AG08395 (cell line): ENCODE measurements at regions not wholly inside any gene's neighbourhood (a gene's known extent, or its start where the extent isn't known, plus 50 kb on each side); places are given as distances from the start of the nearest gene placed in this dataset.

Experiments
- DNase-seq: peaks from one replicate; pipeline ENCODE4 v3.0.0; 2012; ENCODE audit warnings: mixed read lengths, low spot score

- DNase-seq: no peak
Observed at GRCh38 chr5:173689737-173690360, 73.4 kb upstream of the BOD1 start.

DNA sequence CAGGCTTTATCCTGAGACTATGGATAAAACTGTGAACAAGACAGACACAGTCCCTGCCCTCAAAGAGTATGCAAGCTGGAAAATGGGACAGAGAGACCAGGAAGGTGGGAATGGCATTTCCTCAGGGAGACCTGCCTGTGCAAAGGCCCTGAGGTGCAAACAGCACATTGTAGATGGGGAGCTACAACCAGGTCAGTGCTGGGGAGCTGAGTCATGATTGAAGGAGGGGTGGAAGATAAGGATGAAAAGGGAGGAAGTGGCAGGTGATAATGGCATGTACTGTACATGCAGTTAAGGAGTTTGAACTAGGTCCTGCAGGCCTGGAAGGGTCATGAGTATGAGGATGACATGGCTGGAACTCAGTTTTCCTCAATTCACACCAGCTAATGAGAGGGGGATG, 75.5 kb upstream of the BOD1 start:
- DNase-seq: no peak

DNA sequence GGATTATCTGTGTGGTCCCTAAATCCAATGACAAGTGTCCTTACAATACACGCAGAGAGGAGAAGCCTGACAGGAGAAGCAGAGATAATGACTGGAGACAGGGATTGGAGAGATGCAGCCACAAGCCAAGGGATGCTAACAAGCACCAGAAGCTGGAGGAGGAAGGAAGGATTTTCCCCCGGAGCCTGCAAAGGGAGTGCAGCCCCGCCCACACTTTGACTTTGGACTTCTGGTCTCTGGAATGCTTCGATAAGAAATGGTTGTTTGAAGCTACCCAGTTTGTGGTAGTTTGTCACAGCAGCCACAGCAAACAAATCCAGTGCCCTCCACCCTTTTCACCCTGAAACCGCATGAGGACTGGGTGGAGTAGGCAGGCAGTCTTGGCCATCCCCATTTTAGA, 77.2 kb upstream of the BOD1 start:
- DNase-seq: no peak

- DNase-seq: no peak
Observed at GRCh38 chr5:173696216-173696615, 79.8 kb upstream of the BOD1 start.

GRCh38 chr5:173697931-173698579, 81.6 kb upstream of the BOD1 start:
- no peak for DNase-seq

- DNase-seq: no peak
Observed at GRCh38 chr5:173699966-173700365, 83.5 kb upstream of the BOD1 start.

- no peak for DNase-seq
Observed at GRCh38 chr5:173703466-173703865, 87.0 kb upstream of the BOD1 start.

GRCh38 chr5:173704615-173705511, 88.4 kb upstream of the BOD1 start:
- DNase-seq: no peak

- no peak for DNase-seq
Observed at GRCh38 chr5:173705512-173706044, 89.1 kb upstream of the BOD1 start.

DNA sequence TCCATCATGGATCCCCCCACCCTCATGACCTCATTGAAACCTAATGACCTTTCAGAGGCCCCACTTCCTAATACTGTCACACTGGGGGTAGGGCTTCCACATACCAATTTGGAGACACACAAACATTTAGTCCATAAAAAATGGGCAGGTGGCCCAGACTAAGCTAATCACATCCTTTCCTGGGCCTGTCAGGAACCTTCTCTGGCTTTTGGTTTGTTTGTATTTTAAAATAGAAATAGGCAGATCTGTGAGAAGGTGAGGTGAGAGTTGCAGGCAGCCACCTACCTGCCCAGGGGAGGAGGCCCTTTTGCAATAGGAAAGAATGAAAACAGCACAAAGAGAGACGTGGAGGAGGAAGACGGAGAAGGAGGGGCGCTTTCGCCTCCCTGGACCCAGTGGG, 90.2 kb upstream of the BOD1 start:
- no peak for DNase-seq

DNA sequence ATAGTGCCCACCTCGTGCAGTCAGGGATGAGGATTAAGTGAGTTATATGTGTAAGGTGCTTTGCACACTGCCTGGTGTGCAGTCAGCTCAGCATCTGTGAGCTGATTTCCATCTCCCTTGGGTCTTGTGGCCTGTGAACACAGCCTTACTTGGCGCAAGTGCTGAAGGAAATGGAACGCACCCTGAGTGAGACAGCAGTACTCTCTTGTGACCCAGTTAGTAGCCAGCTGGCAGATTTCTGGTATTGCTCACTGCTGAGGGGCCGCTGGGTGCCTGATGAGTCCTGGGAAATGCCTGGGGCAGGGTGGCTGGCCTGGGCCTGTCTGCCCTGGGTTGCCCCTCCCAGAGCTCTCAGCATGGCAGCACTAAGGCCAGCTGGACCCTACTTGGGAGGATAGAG, 90.9 kb upstream of the BOD1 start:
- DNase-seq: peak; percentile 92

- no peak for DNase-seq
Observed at GRCh38 chr5:173709145-173709544, 92.7 kb upstream of the BOD1 start.

GRCh38 chr5:173709761-173710160, 93.3 kb upstream of the BOD1 start:
- DNase-seq: no peak

GRCh38 chr5:173710528-173710927, 94.1 kb upstream of the BOD1 start:
- no peak for DNase-seq

GRCh38 chr5:173711466-173711865, 95.0 kb upstream of the BOD1 start:
- DNase-seq: no peak

DNA sequence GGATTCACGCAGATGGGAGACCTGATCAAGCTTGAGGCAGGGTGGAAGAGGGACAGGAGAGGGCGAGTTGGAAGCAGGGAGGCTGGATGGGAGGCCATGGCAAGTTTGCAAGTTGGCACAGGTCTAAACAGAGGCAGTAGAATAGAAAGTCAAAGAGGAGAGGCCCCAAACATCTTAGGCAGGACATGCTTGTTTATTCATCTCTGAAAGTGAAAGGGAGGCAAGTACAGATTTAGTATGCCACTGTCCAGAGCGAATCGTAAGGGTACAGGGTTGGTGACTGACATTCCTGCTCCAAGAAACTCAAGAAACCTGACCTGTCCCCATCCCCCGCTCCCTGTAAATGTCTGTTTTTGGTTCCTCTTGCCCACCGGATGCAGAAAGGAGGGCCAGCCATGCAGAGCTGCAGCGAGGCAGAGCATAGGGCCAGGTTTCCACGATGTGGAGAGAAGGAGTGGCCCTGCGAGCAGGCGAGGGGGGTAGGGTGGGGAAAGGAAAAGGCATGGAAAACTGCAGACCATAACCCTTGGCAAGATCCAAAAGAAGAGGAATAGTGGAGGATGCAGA, 96.2 kb upstream of the BOD1 start:
- DNase-seq: no peak

- DNase-seq: peak; percentile 96
Observed at GRCh38 chr5:173714551-173715428, 98.3 kb upstream of the BOD1 start.

GRCh38 chr5:173715607-173716006, 99.2 kb upstream of the BOD1 start:
- DNase-seq: no peak

DNA sequence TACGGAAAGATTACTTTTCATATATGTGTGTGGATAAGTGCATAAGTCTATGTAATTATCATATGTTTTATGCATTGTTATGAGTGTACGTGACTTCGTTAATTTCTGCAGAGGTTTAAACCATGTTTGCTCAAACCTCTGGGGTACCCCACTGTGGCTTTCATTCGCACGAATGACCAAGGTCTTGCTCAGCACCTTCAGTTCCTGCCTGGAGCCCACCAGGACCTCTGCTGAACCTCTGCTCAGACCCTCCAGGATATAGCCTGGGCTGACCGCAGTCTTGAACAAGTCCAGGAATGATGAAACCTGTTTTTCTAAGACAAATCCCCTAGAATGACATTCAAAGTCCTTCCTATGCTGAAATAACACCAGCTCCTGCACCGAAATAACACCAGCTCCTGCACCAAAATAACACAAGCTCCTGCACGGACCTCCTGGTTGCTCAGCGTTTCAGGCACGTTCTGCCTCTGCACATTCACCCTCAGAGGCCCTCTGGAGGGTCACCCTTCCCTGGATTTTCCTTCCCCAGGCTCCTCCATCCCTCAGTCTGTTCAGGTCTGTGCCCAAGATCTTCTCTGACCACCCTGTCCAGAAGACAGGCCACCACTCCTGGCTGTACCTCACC, 99.7 kb upstream of the BOD1 start:
- DNase-seq: no peak

DNA sequence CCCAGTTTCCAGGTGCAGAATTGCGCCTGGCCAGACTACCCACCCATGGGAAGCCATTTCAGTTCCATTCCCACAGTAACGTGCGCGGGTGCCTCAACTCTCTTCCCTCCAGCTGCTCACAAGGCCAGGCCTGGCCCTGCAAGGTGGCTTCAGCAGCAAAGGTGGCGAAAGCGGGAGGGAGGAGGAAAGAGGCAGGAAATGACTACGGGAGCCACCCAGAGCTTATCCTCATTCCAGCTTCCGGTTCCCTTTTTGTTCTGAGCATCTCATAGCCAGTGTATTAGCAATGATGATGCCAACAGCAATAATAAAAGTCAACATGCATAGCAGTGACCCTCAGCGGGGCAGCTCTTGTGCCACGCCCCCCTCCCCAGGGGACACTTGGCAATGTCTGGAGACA, 101.5 kb upstream of the BOD1 start:
- DNase-seq: no peak

- DNase-seq: no peak
Observed at GRCh38 chr5:173718469-173718868, 102.0 kb upstream of the BOD1 start.
